GM12878 (cell line): ENCODE measurements at regions not wholly inside any gene's neighbourhood (a gene's known extent, or its start where the extent isn't known, plus 50 kb on each side); places are given as distances from the start of the nearest gene placed in this dataset.

ENCODE experiments used
- ATAC-seq: fragments of 200-7000 bp; cut with Tn5 transposase; 3 replicates; pipeline ENCODE4 v1.9.1; 2020; ENCODE audit warnings: mild to moderate bottlenecking, moderate library complexity
- BruUV-seq: library from RNA; stranded (reverse); fragments of 400-500 nt; replicated peaks from 2 replicates; lab custom pipeline; 2021; lab: Mats Ljungman, UMichigan
- CTCF ChIA-PET: fragments of 300-600 bp; sonication (Branson Sonifier 250); formaldehyde crosslinking; extraction: SDS; loops from one replicate; lab custom pipeline; 2021; ENCODE audit warnings: inconsistent platforms; lab: Yijun Ruan, JAX
- POLR2A ChIA-PET: fragments of 350-600 bp; formaldehyde crosslinking; extraction: SDS; loops from one replicate; lab custom pipeline; 2021; ENCODE audit warnings: inconsistent platforms; lab: Charles Lee
- RAD21 ChIA-PET: fragments of 300-600 bp; sonication (Branson Sonifier 250); formaldehyde crosslinking; loops from one replicate; lab custom pipeline; 2023; ENCODE audit warnings: antibody characterized with exemption; ENCODE audit not compliant: unreplicated experiment; lab: Charles Lee
- SMC1A ChIA-PET: fragments of 300-600 bp; sonication (Branson Sonifier 250); formaldehyde crosslinking; loops from one replicate; lab custom pipeline; 2023; ENCODE audit not compliant: unreplicated experiment, uncharacterized antibody; lab: Charles Lee
- DNase-seq: peaks from one replicate; pipeline ENCODE4 v3.0.0-alpha.2; 2011; ENCODE audit warnings: low read depth, low spot score
- FAIRE-seq: peaks from 3 replicates; lab custom pipeline; 2011; peaks lifted over from hg19 to GRCh38; lab: Jason Lieb, UNC
- H2AFZ ChIP-seq: 2 replicates; pipeline ENCODE4 v1.6.0; 2011; ENCODE audit warnings: low read depth, low read length, control low read depth; ENCODE audit not compliant: control insufficient read depth
- H3K27ac ChIP-seq: 2 replicates; pipeline ENCODE4 v1.5.1; 2011; ENCODE audit warnings: control low read depth; ENCODE audit not compliant: control insufficient read depth, insufficient read depth
- H3K27me3 ChIP-seq, 2 experiments: replicated peaks in 1 of 2; 2 replicates each; pipeline versions ENCODE4 v1.6.0 to v1.6.1; 2011; ENCODE audit warnings: low read length in 1 of 2; ENCODE audit not compliant: control insufficient read depth in 2 of 2, insufficient read depth in 2 of 2
- H3K36me3 ChIP-seq, 2 experiments: 2 replicates each; pipeline ENCODE4 v1.5.1; 2011; ENCODE audit warnings: low read length in 1 of 2; ENCODE audit not compliant: control insufficient read depth in 2 of 2, insufficient read depth in 2 of 2
- H3K4me1 ChIP-seq: 2 replicates; pipeline ENCODE4 v1.6.1; 2011; ENCODE audit warnings: mild to moderate bottlenecking, low read length, moderate library complexity, mixed read lengths; ENCODE audit not compliant: control insufficient read depth, insufficient read depth
- H3K4me2 ChIP-seq: 2 replicates; pipeline ENCODE4 v1.6.0; 2011; ENCODE audit warnings: control low read depth; ENCODE audit not compliant: control insufficient read depth, insufficient read depth
- H3K4me3 ChIP-seq: fragments of 200-600 bp; sonication (generic); 2 replicates; pipeline ENCODE4 v1.5.1; 2016
- H3K79me2 ChIP-seq: 2 replicates; pipeline ENCODE4 v1.6.0; 2011; ENCODE audit warnings: low read length; ENCODE audit not compliant: control insufficient read depth, insufficient read depth
- H3K9ac ChIP-seq: 2 replicates; pipeline ENCODE4 v1.8.0; 2011; ENCODE audit warnings: low read length, control low read depth, mixed read lengths; ENCODE audit not compliant: control insufficient read depth, insufficient read depth
- H3K9me3 ChIP-seq: replicated peaks from 3 replicates; pipeline ENCODE4 v1.5.1; 2011; ENCODE audit warnings: mild to moderate bottlenecking, low read length; ENCODE audit not compliant: control insufficient read depth, insufficient read depth
- H4K20me1 ChIP-seq: 2 replicates; pipeline ENCODE4 v1.6.0; 2011; ENCODE audit not compliant: control insufficient read depth, insufficient read depth
- CEBPB ChIP-seq, 2 experiments: fragments of 150-350 bp in 1 of 2; IDR thresholded peaks; 2 replicates each; pipeline ENCODE4 v1.6.1; 2012 to 2014; ENCODE audit warnings: low read depth in 2 of 2, low read length in 2 of 2, borderline replicate concordance in 1 of 2, inconsistent platforms in 1 of 2
- CREM ChIP-seq: IDR thresholded peaks from 2 replicates; pipeline ENCODE4 v1.6.1; 2014; ENCODE audit warnings: antibody characterized with exemption, low read depth
- NBN ChIP-seq: fragments of 450-650 bp; IDR thresholded peaks from 2 replicates; pipeline ENCODE4 v1.6.1; 2016
- POU2F2 ChIP-seq: IDR thresholded peaks from 3 replicates; pipeline ENCODE4 v1.6.1; 2011; ENCODE audit warnings: low read depth, mild to moderate bottlenecking, low read length, borderline replicate concordance
- RFX5 ChIP-seq: IDR thresholded peaks from 2 replicates; pipeline ENCODE4 v1.6.1; 2011; ENCODE audit warnings: low read depth, low read length, improper control_type of control experiment
- SKIL ChIP-seq: fragments of 450-650 bp; IDR thresholded peaks from 2 replicates; pipeline ENCODE4 v1.6.1; 2017; ENCODE audit warnings: mild to moderate bottlenecking, low read depth, inconsistent platforms; ENCODE audit not compliant: poor library complexity, severe bottlenecking
- TARDBP ChIP-seq: IDR thresholded peaks from 2 replicates; pipeline ENCODE4 v1.6.1; 2016; ENCODE audit warnings: borderline replicate concordance
- TCF7 ChIP-seq: IDR thresholded peaks from 2 replicates; pipeline ENCODE4 v1.6.1; 2014; ENCODE audit warnings: antibody characterized with exemption, borderline replicate concordance
- WGBS: methylation state at CpG from one replicate; pipeline ENCODE4 v1.1.6; 2016; ENCODE audit warnings: low lambda C conversion rate; ENCODE audit not compliant: insufficient replicate concordance, insufficient coverage; ENCODE audit errors: missing lambda C conversion rate; 5-methylcytosine and 5-hydroxymethylcytosine counted together
- in situ Hi-C: fragments of 300-500 bp; cut with MboI; formaldehyde crosslinking; loops from 9 replicates; pipeline ENCODE4 v1.14.3; 2018; ENCODE audit warnings: mixed read lengths
- intact Hi-C: fragments of 100-400 bp; cut with micrococcal nuclease; formaldehyde crosslinking; loops from one replicate; pipeline ENCODE4 v1.14.2; 2022; ENCODE audit not compliant: unreplicated experiment
- TF ChIP-seq, protein P1 (sequence below): IDR thresholded peaks from 2 replicates; pipeline ENCODE4 v1.6.1; 2011; ENCODE audit warnings: mild to moderate bottlenecking, low read depth, low read length, moderate library complexity; ENCODE audit not compliant: insufficient replicate concordance
- TF ChIP-seq, protein P2 (sequence below): IDR thresholded peaks from 2 replicates; pipeline ENCODE4 v1.6.1; 2011; ENCODE audit warnings: borderline replicate concordance, low read depth, mild to moderate bottlenecking, moderate library complexity, mixed read lengths, low read length; ENCODE audit not compliant: insufficient read depth; ENCODE audit errors: extremely low read length
- TF ChIP-seq, protein P3 (sequence below): IDR thresholded peaks from 2 replicates; pipeline ENCODE4 v1.6.1; 2012; ENCODE audit warnings: low read depth, low read length, improper control_type of control experiment
- TF ChIP-seq, protein P4 (sequence below): fragments of 450-650 bp; IDR thresholded peaks from 2 replicates; pipeline ENCODE4 v1.6.1; 2017; ENCODE audit warnings: borderline replicate concordance

- RAD21 ChIA-PET = no interaction called here
- FAIRE-seq (no peak), ATAC-seq (no peak), DNase-seq (no peak)
- no TSS peak for BruUV-seq
- no peaks in the 10 kb centered on the region for H3K4me1 ChIP-seq
- H4K20me1 ChIP-seq = no peaks in the 10 kb centered on the region
- H3K36me3 ChIP-seq = no peaks in the 10 kb centered on the region
- in situ Hi-C loops (no loop called here), intact Hi-C loops (no loop called here)
- H3K9ac ChIP-seq = no peak overlapping the region
- no peak overlapping the region for H2AFZ ChIP-seq
- H3K27ac ChIP-seq = no peak overlapping the region
- CTCF ChIA-PET = no interaction called here
- H3K4me3 ChIP-seq = no peak overlapping the region
- no peaks in the 10 kb centered on the region for H3K9me3 ChIP-seq
- POLR2A ChIA-PET = no interaction called here
- SMC1A ChIA-PET = no interaction called here
- WGBS = 58% methylated on average over 12 of the region's 12 CpGs
- TF ChIP-seq, protein P1, sequence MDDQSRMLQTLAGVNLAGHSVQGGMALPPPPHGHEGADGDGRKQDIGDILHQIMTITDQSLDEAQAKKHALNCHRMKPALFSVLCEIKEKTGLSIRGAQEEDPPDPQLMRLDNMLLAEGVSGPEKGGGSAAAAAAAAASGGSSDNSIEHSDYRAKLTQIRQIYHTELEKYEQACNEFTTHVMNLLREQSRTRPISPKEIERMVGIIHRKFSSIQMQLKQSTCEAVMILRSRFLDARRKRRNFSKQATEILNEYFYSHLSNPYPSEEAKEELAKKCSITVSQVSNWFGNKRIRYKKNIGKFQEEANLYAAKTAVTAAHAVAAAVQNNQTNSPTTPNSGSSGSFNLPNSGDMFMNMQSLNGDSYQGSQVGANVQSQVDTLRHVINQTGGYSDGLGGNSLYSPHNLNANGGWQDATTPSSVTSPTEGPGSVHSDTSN = no peak
- TF ChIP-seq SKIL (no peak), RFX5 (no peak), CEBPB (IDR thresholded peaks at IDR 0.05; ENCODE audit: borderline replicate concordance in 1 of 2, low read depth in 2 of 2, low read length in 2 of 2) (no peak), TCF7 (no peak), NBN (no peak), TARDBP (no peak), CREM (no peak), POU2F2 (no peak)
- TF ChIP-seq, protein P2, sequence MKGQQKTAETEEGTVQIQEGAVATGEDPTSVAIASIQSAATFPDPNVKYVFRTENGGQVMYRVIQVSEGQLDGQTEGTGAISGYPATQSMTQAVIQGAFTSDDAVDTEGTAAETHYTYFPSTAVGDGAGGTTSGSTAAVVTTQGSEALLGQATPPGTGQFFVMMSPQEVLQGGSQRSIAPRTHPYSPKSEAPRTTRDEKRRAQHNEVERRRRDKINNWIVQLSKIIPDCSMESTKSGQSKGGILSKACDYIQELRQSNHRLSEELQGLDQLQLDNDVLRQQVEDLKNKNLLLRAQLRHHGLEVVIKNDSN = no peak
- TF ChIP-seq, protein P3, sequence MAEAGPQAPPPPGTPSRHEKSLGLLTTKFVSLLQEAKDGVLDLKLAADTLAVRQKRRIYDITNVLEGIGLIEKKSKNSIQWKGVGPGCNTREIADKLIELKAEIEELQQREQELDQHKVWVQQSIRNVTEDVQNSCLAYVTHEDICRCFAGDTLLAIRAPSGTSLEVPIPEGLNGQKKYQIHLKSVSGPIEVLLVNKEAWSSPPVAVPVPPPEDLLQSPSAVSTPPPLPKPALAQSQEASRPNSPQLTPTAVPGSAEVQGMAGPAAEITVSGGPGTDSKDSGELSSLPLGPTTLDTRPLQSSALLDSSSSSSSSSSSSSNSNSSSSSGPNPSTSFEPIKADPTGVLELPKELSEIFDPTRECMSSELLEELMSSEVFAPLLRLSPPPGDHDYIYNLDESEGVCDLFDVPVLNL = no peak
- TF ChIP-seq, protein P4, sequence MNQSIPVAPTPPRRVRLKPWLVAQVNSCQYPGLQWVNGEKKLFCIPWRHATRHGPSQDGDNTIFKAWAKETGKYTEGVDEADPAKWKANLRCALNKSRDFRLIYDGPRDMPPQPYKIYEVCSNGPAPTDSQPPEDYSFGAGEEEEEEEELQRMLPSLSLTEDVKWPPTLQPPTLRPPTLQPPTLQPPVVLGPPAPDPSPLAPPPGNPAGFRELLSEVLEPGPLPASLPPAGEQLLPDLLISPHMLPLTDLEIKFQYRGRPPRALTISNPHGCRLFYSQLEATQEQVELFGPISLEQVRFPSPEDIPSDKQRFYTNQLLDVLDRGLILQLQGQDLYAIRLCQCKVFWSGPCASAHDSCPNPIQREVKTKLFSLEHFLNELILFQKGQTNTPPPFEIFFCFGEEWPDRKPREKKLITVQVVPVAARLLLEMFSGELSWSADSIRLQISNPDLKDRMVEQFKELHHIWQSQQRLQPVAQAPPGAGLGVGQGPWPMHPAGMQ = no peak
- no peaks in the 10 kb centered on the region for H3K27me3 ChIP-seq
- H3K79me2 ChIP-seq = no peaks in the 10 kb centered on the region
- no peak overlapping the region for H3K4me2 ChIP-seq
These were observed 634.4 kb upstream of the POT1 start for GRCh38 chr7:125563964-125564529.
